Gastrocnemius medialis (tissue), 4 donors: ENCODE measurements at regions not wholly inside any gene's neighbourhood (a gene's known extent, or its start where the extent isn't known, plus 50 kb on each side); places are given as distances from the start of the nearest gene placed in this dataset.
"Not testable (repeated sequence)": the region's sequence is repeated elsewhere in the genome, so short reads cannot be mapped to it uniquely, and the experiment has no call there.

ENCODE experiments used
- ATAC-seq, 2 donors: fragments of 150-250 bp; one replicate each; pipeline ENCODE4 v1.9.1; 2016
- DNase-seq, 2 donors: peaks; one replicate each; pipeline ENCODE4 v3.0.0-alpha.2; 2019
- H3K27ac ChIP-seq, 4 donors: fragments of 200-600 bp; sonication (generic); 1 replicate in 1 of 4; 2 replicates in 3 of 4; pipeline ENCODE4 v1.5.1; 2016 to 2018; ENCODE audit warnings: mild to moderate bottlenecking in 2 of 4, moderate library complexity in 1 of 4
- H3K27me3 ChIP-seq, 3 donors: fragments of 200-600 bp; sonication (generic) in 2 of 3; 1 replicate in 1 of 3; 2 replicates in 2 of 3; pipeline versions ENCODE4 v1.5.1 to v1.6.0; 2016 to 2019; ENCODE audit warnings: mild to moderate bottlenecking in 1 of 3, moderate library complexity in 1 of 3
- H3K36me3 ChIP-seq, 2 donors: fragments of 200-600 bp; sonication (generic) in 1 of 2; one replicate each; pipeline ENCODE4 v1.5.1; 2017 to 2018
- H3K4me1 ChIP-seq, 2 donors: fragments of 200-600 bp; sonication (generic) in 1 of 2; one replicate each; pipeline ENCODE4 v1.5.1; 2016 to 2017; ENCODE audit warnings: mild to moderate bottlenecking in 2 of 2
- H3K4me3 ChIP-seq, 4 donors: fragments of 200-600 bp; sonication (generic) in 3 of 4; 1 replicate in 1 of 4; 2 replicates in 3 of 4; pipeline ENCODE4 v1.5.1; 2016 to 2019; ENCODE audit warnings: mild to moderate bottlenecking in 2 of 4
- H3K9me3 ChIP-seq, 3 donors: fragments of 200-600 bp; sonication (generic) in 2 of 3; 1 replicate in 1 of 3; 2 replicates in 2 of 3; pipeline ENCODE4 v1.5.1; 2016 to 2019
- POLR2A ChIP-seq, 2 donors: fragments of 450-650 bp; IDR thresholded peaks; one replicate each; pipeline ENCODE4 v1.6.1; 2017; ENCODE audit warnings: antibody characterized with exemption in 2 of 2, mild to moderate bottlenecking in 2 of 2, moderate library complexity in 2 of 2
- in situ Hi-C, 4 donors: fragments of 200-750 bp; cut with MboI; loops; one replicate each; pipeline versions ENCODE4 v1.15.0 to v1.8.0; 2017; ENCODE audit warnings: low sequenced_read_pairs in 4 of 4
- intact Hi-C: fragments of 100-400 bp; cut with DNase I; formaldehyde crosslinking; loops from one replicate; pipeline ENCODE4 v1.15.1; 2023; ENCODE audit warnings: low total_unique reads
- TF ChIP-seq, protein P1 (sequence below), 5 experiments: fragments of 450-650 bp in 3 of 5; fragments of 200-600 bp in 2 of 5; sonication (generic) in 2 of 5; IDR thresholded peaks in 4 of 5; conservative IDR thresholded peaks in 1 of 5; 1 replicate in 4 of 5; 2 replicates in 1 of 5; pipeline ENCODE4 v1.5.1; 2016 to 2019; ENCODE audit warnings: antibody characterized with exemption in 5 of 5, mild to moderate bottlenecking in 3 of 5, moderate library complexity in 3 of 5

DNA sequence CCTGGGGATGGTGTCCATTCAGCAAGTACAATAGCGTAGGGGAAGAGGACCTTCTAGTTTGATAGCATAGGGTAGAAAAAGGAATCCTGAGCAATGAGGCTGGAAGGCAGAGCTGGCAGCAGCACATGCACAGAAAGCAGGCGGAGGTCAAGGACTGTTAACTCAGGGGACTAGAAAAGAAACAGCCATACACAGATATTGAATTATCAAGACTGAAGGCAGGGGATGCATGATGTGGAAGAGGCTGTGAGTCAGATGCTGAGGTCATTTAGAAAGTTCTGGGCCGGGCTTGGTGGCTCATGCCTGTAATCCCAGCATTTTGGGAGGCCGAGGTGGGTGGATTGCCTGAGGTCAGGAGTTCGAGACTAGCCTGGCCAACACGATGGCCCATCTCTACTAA is 65.6 kb downstream of the OPTC start:
- no peaks in the 10 kb centered on the region for H3K27me3 ChIP-seq
- TF ChIP-seq POLR2A (IDR thresholded peaks at IDR 0.05), result no peak
- TF ChIP-seq, protein P1, sequence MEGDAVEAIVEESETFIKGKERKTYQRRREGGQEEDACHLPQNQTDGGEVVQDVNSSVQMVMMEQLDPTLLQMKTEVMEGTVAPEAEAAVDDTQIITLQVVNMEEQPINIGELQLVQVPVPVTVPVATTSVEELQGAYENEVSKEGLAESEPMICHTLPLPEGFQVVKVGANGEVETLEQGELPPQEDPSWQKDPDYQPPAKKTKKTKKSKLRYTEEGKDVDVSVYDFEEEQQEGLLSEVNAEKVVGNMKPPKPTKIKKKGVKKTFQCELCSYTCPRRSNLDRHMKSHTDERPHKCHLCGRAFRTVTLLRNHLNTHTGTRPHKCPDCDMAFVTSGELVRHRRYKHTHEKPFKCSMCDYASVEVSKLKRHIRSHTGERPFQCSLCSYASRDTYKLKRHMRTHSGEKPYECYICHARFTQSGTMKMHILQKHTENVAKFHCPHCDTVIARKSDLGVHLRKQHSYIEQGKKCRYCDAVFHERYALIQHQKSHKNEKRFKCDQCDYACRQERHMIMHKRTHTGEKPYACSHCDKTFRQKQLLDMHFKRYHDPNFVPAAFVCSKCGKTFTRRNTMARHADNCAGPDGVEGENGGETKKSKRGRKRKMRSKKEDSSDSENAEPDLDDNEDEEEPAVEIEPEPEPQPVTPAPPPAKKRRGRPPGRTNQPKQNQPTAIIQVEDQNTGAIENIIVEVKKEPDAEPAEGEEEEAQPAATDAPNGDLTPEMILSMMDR (IDR thresholded peaks at IDR 0.05 in 4 of 5, conservative IDR thresholded peaks at IDR 0.05 in 1 of 5), result no peak
- peak; percentile 19 to 72 for DNase-seq
- H3K36me3 ChIP-seq, result no peaks in the 10 kb centered on the region
- H3K27ac ChIP-seq, result peak overlapping the region; percentile 81 to 88 (median 85)
- peaks cover 42 to 44% of the 10 kb centered on the region in 2 donors for H3K4me1 ChIP-seq
- H3K9me3 ChIP-seq, result no peaks in the 10 kb centered on the region
- H3K4me3 ChIP-seq, result no peak overlapping the region
- in situ Hi-C loops, result loop anchor here in 1 of 4 donors (5.0 kb wide), 1 partner anchor 68 kb away; the partner anchor contains the start of gene ATP2B4
- peak; percentile 78 to 81 for ATAC-seq
- intact Hi-C loops, result loop anchor here (5.0 kb wide), 1 partner anchor 282 kb away; no protein-coding TSS in a partner anchor

DNA sequence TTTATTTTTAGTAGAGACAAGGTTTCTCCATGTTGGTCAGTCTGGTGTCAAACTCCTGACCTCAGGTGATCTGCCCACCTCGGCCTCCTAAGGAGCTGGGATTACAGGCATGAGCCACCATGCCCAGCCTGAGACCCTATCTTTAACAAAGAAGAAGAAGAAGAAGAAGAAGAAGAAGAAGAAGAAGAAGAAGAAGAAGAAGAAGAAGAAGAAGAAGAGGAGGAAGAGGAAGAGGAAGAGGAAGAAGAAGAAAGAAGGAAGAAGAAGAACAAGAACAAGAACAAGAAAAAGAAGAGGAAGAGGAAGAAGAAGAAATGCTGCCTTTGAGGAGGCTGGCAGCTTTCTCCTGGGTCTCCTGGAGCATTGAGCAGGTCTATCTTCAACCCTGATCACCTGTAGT is 64.9 kb upstream of the ATP2B4 start:
- H3K27ac ChIP-seq, intact Hi-C loops, H3K27me3 ChIP-seq, ATAC-seq, H3K9me3 ChIP-seq, H3K4me3 ChIP-seq, in situ Hi-C loops, DNase-seq, H3K36me3 ChIP-seq: not testable (repeated sequence)
- H3K4me1 ChIP-seq, result peaks cover 23 to 25% of the 10 kb centered on the region in 2 donors

DNA sequence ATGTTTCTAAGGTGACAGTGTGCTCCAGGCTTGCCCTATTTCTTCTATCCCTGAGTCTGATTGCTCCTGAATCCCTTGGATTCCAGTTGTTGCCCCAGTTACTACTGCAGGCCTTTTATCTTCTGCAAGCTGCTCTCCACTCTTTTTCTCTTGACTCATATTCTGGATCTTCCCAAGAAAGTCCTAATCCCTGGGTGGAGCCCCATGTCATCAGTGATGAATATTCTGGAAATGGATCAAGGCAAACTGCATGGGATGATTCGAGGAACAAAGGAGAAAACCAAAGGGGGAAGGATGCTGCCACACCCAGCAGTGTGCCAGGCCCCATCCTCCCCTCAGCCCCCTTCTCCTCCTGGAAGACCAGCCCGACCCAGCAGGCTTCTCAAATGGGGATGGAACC is 63.3 kb upstream of the ATP2B4 start:
- Histone ChIP-seq H3K27me3 (no peaks in the 10 kb centered on the region), H3K27ac (no peak overlapping the region), H3K4me3 (no peak overlapping the region), H3K4me1 (peaks cover 8 to 11% of the 10 kb centered on the region in 2 donors), H3K9me3 (no peaks in the 10 kb centered on the region), H3K36me3 (no peaks in the 10 kb centered on the region)
- in situ Hi-C loops, result no loop called here
- no peak for ATAC-seq
- intact Hi-C loops, result no loop called here
- no peak for DNase-seq
- TF ChIP-seq, protein P1 (IDR thresholded peaks at IDR 0.05 in 4 of 5, conservative IDR thresholded peaks at IDR 0.05 in 1 of 5), result no peak
- no peak for TF ChIP-seq POLR2A (IDR thresholded peaks at IDR 0.05)

DNA sequence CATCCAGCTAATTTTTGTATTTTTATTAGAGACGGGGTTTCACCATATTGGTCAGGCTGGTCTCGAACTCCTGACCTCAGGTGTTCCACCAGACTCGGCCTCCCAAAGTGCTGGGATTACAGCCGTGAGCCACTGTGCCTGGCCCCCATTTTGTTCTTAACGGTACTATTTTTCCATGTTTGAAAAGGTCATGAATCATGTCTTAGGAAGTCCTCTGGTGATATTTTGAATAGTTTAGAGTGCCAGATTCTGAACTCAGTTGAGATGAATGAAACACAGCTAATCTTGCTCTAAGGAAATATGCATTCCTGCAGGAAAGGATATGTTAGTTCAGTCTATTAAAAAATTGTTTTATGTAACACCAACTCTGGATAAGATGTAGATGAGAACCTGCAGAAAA is 62.6 kb upstream of the ATP2B4 start:
- no peak for ATAC-seq
- no peaks in the 10 kb centered on the region for H3K9me3 ChIP-seq
- intact Hi-C loops (no loop called here), in situ Hi-C loops (no loop called here)
- no peaks in the 10 kb centered on the region for H3K27me3 ChIP-seq
- no peak overlapping the region for H3K27ac ChIP-seq
- H3K4me1 ChIP-seq, result peaks cover 3 to 5% of the 10 kb centered on the region in 2 donors
- TF ChIP-seq, protein P1 (IDR thresholded peaks at IDR 0.05 in 4 of 5, conservative IDR thresholded peaks at IDR 0.05 in 1 of 5), result no peak
- TF ChIP-seq POLR2A (IDR thresholded peaks at IDR 0.05), result no peak
- H3K36me3 ChIP-seq, result no peaks in the 10 kb centered on the region
- DNase-seq, result no peak
- H3K4me3 ChIP-seq, result no peak overlapping the region

DNA sequence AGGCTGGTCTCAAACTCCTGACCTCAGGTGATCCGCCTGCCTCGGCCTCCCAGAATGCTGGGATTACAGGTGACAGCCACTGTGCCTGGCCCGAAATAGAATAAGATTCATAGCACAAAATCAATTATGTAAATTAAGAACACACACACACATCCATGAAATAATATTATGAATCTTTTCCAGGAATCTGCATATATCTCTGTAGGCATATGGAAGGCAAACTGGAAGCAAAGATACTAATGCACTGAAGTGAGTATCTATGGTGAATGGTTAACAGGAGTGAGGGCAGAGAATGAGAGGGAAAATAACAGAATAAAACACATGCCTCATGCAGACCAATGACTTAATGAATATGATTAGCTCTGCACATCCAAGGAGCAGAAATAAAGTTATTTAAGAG is 61.6 kb upstream of the ATP2B4 start:
- Histone ChIP-seq H3K36me3 (no peaks in the 10 kb centered on the region), H3K9me3 (no peaks in the 10 kb centered on the region), H3K27ac (no peak overlapping the region), H3K4me1 (no peaks in the 10 kb centered on the region), H3K27me3 (no peaks in the 10 kb centered on the region), H3K4me3 (no peak overlapping the region)
- intact Hi-C loops (no loop called here), in situ Hi-C loops (no loop called here)
- ATAC-seq (no peak), DNase-seq (no peak)
- TF ChIP-seq POLR2A (IDR thresholded peaks at IDR 0.05), result no peak
- TF ChIP-seq, protein P1 (IDR thresholded peaks at IDR 0.05 in 4 of 5, conservative IDR thresholded peaks at IDR 0.05 in 1 of 5), result no peak
